ENCODE measurements at regions not wholly inside any gene's neighbourhood (a gene's known extent, or its start where the extent isn't known, plus 50 kb on each side); places are given as distances from the start of the nearest gene placed in this dataset.

DNA sequence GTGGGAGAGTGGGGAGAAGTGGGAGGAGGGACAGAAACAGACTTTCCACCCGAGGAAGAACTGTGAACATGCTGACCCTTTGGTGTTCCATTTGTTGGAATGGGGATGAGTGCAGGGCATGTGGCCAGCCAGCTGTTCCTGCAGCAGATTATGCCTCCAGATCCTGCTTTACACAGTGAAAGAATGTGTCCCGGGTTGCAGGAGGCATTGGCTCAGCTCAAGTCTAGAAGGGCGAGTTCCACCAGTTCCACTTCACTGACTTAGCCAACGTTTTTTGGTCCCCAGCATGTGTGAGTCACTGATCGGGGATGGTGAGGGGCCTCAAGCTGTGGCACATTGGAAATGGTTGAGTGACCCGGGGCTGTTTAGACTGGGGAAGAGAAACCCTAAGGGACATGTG, 307.0 kb upstream of the ROPN1 start:
- Histone ChIP-seq H3K4me3 (ENCODE audit: low read depth, low read length) (no peak overlapping the region), H3K27me3 (ENCODE audit: insufficient read depth, low read depth, severe bottlenecking) (no peaks in the 10 kb centered on the region), H3K36me3 (peaks cover 10% of the 10 kb centered on the region), H3K9me3 (ENCODE audit: severe bottlenecking) (no peaks in the 10 kb centered on the region), H3K27ac (no peak overlapping the region)
- TF ChIP-seq, protein P1, sequence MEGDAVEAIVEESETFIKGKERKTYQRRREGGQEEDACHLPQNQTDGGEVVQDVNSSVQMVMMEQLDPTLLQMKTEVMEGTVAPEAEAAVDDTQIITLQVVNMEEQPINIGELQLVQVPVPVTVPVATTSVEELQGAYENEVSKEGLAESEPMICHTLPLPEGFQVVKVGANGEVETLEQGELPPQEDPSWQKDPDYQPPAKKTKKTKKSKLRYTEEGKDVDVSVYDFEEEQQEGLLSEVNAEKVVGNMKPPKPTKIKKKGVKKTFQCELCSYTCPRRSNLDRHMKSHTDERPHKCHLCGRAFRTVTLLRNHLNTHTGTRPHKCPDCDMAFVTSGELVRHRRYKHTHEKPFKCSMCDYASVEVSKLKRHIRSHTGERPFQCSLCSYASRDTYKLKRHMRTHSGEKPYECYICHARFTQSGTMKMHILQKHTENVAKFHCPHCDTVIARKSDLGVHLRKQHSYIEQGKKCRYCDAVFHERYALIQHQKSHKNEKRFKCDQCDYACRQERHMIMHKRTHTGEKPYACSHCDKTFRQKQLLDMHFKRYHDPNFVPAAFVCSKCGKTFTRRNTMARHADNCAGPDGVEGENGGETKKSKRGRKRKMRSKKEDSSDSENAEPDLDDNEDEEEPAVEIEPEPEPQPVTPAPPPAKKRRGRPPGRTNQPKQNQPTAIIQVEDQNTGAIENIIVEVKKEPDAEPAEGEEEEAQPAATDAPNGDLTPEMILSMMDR (IDR thresholded peaks at IDR 0.05; ENCODE audit: low read depth, low read length), result no peak
- DNase-seq, result no peak

DNA sequence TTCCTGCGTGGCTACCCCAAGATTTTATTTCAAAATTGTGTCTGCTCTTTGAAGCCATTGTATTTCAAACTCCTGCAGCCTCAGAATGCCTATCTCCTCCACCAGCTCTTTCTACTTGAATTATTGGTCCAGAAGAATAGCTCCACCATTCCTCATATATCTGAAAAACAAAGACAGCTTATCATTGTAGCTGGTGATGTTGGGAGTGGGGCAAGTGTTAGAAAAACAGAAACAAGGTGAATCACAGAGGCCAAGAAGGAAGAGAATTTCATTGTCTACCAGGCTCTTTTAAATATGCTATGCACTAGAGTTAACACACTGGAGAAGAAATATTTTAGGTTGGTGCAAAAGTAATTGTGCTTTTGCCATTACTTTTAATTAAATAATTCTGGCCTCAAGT, 307.9 kb upstream of the ROPN1 start:
- TF ChIP-seq, protein P1 (IDR thresholded peaks at IDR 0.05; ENCODE audit: low read depth, low read length), result no peak
- H3K27ac ChIP-seq, result no peak overlapping the region
- no peaks in the 10 kb centered on the region for H3K9me3 ChIP-seq (ENCODE audit: severe bottlenecking)
- no peak overlapping the region for H3K4me3 ChIP-seq (ENCODE audit: low read depth, low read length)
- H3K36me3 ChIP-seq, result peaks cover 10% of the 10 kb centered on the region
- H3K27me3 ChIP-seq (ENCODE audit: insufficient read depth, low read depth, severe bottlenecking), result no peaks in the 10 kb centered on the region
- DNase-seq, result no peak

DNA sequence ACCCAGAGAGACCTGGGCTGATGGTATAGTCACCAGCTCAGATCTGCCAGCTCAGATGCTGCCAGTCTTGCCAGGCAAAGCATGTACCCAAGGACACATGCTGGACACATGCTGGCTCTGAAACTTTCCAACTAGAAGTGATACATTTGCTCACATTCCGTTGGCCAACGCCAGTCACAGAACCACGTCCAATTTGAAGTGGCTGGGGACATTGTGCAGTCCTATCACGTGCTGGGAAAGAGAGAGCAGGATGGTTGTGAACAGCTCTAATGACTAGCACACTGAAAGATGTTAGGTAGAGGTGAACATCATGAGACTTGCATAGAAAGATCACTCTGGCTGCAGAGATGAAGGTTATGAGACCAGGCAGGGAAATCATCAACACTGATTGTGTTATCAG, 308.5 kb upstream of the ROPN1 start:
- H3K4me3 ChIP-seq (ENCODE audit: low read depth, low read length), result no peak overlapping the region
- H3K36me3 ChIP-seq, result peaks cover 10% of the 10 kb centered on the region
- H3K9me3 ChIP-seq (ENCODE audit: severe bottlenecking), result no peaks in the 10 kb centered on the region
- DNase-seq, result no peak
- H3K27me3 ChIP-seq (ENCODE audit: insufficient read depth, low read depth, severe bottlenecking), result no peaks in the 10 kb centered on the region
- H3K27ac ChIP-seq, result no peak overlapping the region
- TF ChIP-seq, protein P1 (IDR thresholded peaks at IDR 0.05; ENCODE audit: low read depth, low read length), result no peak

DNA sequence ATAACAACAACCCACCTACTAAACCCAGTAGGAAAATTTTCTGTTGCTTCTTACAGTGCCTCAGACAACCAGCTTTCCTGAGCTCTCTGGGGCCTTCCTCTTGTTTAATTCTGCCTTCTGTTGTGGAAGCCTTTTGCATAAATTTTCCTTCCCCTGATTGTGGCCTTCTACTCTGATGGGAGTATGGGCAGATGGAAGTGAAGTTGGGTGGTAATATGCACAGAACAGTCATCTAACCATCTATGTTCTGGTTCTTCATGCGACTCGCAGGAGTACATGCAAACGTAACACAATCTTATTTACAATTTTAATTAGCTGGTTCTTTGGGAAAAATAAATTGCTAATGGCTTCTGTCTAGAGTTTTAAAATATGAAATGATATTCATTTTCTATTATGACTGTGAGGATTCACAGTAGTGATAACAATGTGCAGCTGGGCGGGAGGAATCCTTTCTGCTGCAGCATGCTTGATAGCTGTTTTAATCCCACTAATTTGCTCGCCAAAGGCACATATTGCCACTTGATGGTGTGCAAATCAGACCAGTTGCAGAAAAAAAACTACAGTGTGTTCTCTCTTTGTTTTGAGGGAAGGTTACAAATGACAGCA, 311.5 kb upstream of the ROPN1 start:
- DNase-seq, result no peak
- TF ChIP-seq, protein P1 (IDR thresholded peaks at IDR 0.05; ENCODE audit: low read depth, low read length), result no peak
- no peaks in the 10 kb centered on the region for H3K27me3 ChIP-seq (ENCODE audit: insufficient read depth, low read depth, severe bottlenecking)
- H3K27ac ChIP-seq, result no peak overlapping the region
- no peak overlapping the region for H3K4me3 ChIP-seq (ENCODE audit: low read depth, low read length)
- no peaks in the 10 kb centered on the region for H3K9me3 ChIP-seq (ENCODE audit: severe bottlenecking)
- H3K36me3 ChIP-seq, result peaks cover 10% of the 10 kb centered on the region

DNA sequence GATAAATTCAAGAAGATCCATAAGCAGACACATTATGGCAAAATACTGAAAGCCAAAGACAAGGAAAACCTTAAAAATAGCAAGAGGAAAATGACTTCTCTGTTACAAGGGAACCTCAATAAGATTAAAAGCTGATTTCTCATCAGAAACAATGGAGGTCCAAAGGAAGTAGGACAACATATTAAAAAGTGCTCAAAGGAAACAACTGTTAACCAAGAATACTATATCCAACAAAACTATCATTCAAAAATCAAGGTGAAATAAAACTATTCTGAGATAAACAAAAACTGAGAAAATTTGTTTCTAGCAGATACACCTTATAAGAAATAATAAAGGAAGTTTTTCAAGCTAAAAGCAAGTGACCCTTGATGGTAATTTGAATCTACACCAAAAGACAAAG, 314.7 kb upstream of the ROPN1 start:
- H3K27me3 ChIP-seq (ENCODE audit: insufficient read depth, low read depth, severe bottlenecking), result no peaks in the 10 kb centered on the region
- no peak overlapping the region for H3K27ac ChIP-seq
- no peak for DNase-seq
- TF ChIP-seq, protein P1 (IDR thresholded peaks at IDR 0.05; ENCODE audit: low read depth, low read length), result no peak
- H3K9me3 ChIP-seq (ENCODE audit: severe bottlenecking), result no peaks in the 10 kb centered on the region
- H3K4me3 ChIP-seq (ENCODE audit: low read depth, low read length), result no peak overlapping the region
- peaks cover 4% of the 10 kb centered on the region; the same call in 1 of the 2 replicates for H3K36me3 ChIP-seq

DNA sequence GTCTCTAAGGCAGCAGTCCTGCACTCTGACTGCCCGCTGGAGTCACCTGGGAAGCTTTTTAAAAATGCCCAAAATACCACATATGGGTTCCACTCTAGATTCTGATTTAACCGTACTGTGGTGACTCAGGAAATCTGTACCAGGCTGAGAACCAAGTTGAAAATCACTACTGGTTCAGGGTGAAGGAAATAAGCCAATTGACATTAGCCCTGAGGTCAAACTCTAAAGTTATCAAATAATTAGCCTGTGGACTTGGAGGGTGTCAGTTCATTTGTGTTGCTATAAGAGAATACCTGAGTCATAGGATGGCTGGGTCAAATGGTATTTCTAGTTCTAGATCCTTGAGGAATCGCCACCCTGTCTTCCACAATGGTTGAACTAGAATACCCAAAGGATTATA, 321.7 kb upstream of the ROPN1 start:
- H3K9me3 ChIP-seq (ENCODE audit: severe bottlenecking), result no peaks in the 10 kb centered on the region
- H3K27ac ChIP-seq, result no peak overlapping the region
- no peaks in the 10 kb centered on the region; the same call in 1 of the 2 replicates for H3K36me3 ChIP-seq
- DNase-seq, result no peak
- TF ChIP-seq, protein P1 (IDR thresholded peaks at IDR 0.05; ENCODE audit: low read depth, low read length), result no peak
- H3K4me3 ChIP-seq (ENCODE audit: low read depth, low read length), result no peak overlapping the region
- no peaks in the 10 kb centered on the region for H3K27me3 ChIP-seq (ENCODE audit: insufficient read depth, low read depth, severe bottlenecking)
